CD4-positive, alpha-beta T cell treated with Interleukin-15 for 4 hours (primary cell): ENCODE measurements at regions not wholly inside any gene's neighbourhood (a gene's known extent, or its start where the extent isn't known, plus 50 kb on each side); places are given as distances from the start of the nearest gene placed in this dataset.

ENCODE experiments used
- DNase-seq: peaks from one replicate; pipeline ENCODE4 v3.0.0-alpha.2; 2020; ENCODE audit warnings: low spot score

DNA sequence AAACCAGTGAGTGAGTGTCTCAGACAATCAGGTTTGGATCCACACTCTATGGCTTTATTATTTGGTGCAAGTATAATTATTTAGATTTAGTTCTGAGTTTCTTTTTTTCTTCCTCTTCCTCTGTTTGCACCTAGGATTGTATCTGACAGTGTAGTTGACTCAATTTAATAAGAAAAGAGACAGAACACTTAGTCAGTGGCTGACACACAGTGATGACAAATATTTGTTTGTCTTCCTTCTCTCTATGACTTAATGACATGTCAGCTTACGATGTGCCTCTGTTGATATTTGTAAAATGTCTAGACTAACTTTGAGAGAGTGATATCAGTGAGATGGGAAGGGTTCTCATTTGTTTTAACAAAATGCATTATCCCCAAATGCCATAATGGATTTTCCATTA, 129.5 kb upstream of the SLC10A2 start:
- no peak for DNase-seq

GRCh38 chr13:103194871-103195270, 128.7 kb upstream of the SLC10A2 start:
- no peak for DNase-seq

DNA sequence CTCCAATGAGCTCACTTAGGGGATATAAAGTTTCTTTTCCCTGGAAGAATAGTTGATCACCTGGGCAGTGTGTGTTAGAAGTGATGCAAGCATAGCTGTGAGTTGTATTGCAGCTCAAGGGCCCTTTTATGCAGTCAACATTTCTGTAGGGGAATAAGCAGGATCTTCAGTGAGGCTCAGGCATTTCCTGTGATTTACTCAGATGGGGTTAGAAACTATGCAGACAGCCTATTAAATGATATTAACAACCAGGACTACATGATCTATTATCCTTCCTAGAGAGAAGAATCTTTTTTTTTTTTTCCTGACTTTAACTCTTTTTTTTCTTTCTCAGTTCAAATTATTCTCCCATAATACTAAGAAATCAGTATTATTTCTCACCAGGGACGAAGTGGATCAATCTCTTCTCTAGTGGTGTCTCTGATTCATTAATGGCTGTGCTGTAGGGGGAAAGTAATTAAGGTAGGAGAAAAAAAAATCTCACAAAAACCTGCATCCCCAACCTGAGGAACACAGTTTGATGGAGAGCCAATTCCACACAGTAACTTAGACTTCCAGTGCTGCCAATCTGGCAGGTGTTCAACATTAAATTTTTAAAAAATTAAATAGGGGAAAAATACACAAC, 126.4 kb upstream of the SLC10A2 start:
- DNase-seq: no peak

GRCh38 chr13:103190841-103191240, 124.6 kb upstream of the SLC10A2 start:
- no peak for DNase-seq

DNA sequence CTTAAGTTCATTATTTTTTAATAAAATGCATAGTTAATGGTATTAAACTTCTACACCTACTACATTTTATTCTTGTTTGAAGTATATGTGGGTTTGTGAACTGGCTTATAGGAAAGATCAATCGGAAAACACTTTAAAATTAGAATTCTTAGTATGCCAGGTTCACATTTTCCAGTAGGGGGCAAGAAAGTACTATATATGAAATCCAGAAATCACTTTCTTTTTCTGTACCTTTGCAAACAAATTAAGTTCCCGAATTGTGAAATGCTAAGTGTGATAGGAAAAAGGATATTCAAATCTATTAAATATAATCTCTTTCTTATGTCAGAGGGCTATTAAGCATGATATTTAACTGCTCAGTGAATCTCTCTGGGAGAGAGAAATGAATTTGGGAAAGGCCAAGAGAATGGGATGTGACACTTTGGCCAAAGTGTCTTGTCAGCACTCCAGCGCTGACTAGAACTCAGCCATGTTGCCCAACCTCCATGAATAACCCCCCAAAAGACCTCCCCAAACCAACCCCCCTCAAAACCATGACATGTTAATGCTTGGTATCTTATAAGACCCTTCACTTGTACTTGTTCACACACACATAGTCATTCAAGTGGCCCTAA, 122.6 kb upstream of the SLC10A2 start:
- no peak for DNase-seq

DNA sequence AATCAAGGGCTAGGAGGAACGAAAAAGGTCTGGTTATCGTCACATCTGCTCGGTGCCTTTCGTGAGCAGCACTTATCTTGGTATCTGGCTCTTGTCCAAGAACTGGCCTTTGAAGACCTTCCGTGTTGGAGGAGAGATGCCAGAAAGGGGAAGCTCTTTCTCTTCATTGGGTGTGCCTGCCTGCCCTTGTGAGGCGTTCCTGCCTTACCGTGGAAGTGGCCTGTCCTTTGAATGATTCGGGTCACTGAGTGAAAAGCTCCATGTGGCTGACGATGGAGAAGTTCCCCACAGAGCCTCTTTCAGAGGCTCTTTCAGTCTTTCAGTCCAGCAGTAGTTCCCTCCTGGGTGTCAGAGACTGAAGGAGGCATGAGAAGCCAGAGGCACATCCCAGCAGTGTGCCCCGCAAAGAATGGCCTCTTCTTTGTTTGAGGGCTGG, 121.5 kb upstream of the SLC10A2 start:
- DNase-seq: no peak

DNA sequence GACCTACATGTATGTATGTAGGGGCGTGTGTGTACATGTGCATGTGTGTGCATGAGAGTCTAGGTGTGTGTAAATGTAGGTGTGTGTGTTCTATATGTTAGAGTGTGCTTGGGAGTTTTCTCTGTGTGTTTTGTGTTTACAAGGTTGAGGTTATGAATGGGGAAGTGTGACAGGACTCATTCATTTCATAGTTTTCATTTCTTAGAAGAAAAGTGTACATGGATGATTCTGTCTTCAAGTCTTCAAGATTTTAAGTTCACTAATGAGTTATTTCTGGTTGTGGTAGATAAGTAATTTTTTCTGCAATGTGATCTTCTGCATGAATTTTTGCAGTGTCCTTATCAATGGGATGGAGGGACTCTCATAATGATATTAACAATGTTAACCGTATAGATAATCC, 118.2 kb upstream of the SLC10A2 start:
- no peak for DNase-seq

DNA sequence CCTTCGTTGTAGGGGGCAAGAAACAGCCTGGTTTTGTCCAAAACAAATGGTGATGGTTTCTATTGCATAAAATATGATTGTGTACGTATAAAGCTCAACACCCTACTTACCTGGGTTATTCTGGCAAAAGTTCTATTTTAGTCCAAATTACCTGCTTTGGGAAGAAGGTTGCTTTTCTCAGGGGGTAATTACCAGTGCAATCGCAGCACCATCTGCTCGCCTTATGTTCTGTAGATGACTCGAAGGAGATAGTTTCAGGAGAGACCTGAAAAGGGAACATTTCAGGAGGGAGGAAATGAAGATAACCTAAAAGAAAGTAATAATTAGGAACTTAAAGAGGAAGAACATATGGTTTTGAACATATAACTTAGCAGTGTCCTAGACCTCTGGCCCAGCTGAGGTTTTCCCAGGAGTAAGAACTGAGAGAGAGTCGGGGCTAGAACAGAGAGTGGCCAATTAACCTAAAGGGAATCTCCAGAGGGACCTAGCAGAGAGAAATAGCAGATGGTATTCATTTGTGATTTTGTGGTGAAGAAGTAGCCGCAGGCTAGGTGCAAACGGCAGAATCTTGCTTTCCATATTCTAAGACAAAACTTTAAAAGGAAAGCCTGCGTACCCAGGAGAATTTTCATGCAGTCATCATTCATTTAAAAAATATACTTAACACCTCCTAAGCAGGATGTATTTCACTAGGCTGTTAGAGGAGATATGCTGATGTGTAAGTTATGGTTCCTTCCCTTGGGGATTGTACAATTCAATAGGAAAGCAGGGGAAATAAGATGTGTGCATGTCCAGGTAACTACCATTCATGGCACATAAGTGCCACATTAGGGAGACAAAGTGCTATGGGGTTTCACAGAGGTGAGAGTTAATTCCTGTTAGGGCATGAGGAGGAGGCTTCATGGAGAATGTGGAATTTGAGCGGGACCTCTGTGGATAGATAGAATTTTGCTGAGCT, 113.0 kb upstream of the SLC10A2 start:
- no peak for DNase-seq

- no peak for DNase-seq
Observed at GRCh38 chr13:103174966-103175365, 108.7 kb upstream of the SLC10A2 start.

DNA sequence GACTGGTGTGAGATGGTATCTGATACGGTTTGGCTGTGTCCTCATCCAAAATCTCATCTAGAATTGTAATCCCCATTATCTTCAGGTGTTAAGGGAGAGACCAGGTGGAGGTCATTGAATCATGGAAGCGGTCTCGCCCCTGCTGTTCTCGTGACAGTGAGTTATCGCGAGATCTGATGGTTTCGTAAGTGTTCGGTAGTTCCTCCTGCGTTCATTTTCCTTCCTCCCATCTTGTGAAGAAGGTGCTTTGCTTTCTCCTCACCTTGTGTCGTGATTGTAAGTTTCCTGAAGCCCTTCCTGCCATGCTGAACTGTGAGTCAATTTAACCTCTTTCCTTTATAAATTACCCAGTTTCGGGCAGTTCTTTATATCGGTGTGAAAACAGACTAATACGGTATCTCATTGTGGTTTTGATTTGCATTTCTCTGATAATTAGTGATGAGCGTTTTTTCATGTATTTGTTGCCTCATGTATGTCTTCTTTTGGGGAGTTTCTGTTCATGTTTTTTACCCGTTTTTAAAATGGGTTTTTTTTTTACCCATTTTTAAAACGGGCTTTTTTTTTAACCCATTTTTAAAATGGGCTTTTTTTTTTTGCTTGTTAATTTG, 102.8 kb upstream of the SLC10A2 start:
- DNase-seq: no peak

- no peak for DNase-seq
Observed at GRCh38 chr13:103164251-103164650, 98.0 kb upstream of the SLC10A2 start.

DNA sequence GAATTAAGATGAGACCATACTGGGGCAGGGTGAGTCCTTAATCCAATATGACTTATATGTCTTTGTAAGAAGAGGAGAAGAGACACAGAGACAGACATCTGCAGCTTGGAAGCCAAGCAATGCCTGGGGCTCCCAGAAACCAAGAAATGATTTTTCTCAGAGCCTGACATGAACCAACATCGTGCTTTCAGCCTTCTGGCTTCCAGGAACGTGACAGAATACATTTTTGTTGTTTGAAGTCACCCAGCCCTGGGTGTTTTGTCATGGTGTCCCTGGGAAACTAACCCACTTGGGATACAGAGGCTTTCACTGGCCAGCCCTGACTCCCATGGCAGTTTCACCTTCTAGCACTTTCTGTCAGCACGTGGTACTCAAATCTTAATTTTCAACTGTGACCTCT, 95.3 kb upstream of the SLC10A2 start:
- no peak for DNase-seq

GRCh38 chr13:103157434-103158145, 91.4 kb upstream of the SLC10A2 start:
- no peak for DNase-seq

- no peak for DNase-seq
Observed at GRCh38 chr13:103157016-103157415, 90.8 kb upstream of the SLC10A2 start.

GRCh38 chr13:103156346-103156998, 90.3 kb upstream of the SLC10A2 start:
- no peak for DNase-seq

DNA sequence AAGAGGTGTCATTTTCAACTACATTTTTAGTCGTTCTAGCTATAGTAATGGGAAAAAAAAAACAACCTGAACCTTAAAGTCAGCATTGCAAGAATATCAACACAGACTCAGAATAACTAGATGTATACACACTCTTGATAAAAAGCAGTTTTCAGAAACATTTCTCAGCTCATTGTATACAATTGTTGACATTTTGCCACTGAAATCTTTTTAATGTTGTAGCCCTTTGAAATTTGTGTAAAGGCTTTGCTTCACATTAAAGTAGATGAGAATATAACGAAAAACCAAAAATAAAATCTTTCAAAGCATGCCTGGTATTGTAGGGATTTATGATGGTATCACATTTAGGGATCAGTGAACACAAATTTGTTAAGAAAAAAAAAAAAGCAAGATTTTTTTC, 87.2 kb upstream of the SLC10A2 start:
- DNase-seq: no peak

GRCh38 chr13:103147961-103148360, 81.7 kb upstream of the SLC10A2 start:
- DNase-seq: no peak

DNA sequence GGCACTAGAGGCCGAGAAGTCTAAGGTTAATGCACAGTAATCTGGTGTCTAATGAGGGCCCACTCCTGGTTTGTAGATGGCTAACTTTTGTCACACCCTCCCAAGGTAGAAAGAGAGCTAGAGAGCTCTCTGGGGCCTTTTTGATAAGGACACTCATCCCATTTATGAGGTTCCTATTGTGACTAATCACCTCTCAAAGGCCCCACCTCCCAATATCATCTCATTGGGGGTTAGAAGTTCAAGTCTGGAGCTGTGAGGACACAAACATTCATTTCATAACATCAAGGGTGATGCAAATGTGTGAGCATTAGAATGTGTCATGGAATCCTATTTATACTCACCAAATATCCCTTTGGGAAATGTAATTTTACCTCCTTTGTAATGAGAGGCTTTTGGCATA, 79.2 kb upstream of the SLC10A2 start:
- DNase-seq: no peak

DNA sequence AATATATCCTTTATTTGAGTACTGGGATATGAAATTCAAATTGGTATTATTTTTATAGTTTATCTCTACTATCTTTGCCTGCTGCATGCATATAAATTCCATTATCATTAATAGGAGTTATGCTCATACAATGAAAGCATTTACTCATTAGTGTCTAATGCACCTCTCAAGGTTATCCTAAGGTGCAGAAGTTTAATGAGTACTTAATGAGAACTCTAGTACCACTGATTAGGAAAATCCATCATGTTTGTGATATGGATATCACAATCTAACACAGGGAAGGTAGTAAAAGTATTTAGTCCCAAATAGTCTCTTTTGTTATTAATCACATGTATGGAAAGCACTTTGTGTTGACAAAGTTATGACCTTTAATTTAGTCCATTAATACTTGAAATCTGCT, 77.2 kb upstream of the SLC10A2 start:
- DNase-seq: no peak

GRCh38 chr13:103142151-103142550, 75.9 kb upstream of the SLC10A2 start:
- DNase-seq: no peak

DNA sequence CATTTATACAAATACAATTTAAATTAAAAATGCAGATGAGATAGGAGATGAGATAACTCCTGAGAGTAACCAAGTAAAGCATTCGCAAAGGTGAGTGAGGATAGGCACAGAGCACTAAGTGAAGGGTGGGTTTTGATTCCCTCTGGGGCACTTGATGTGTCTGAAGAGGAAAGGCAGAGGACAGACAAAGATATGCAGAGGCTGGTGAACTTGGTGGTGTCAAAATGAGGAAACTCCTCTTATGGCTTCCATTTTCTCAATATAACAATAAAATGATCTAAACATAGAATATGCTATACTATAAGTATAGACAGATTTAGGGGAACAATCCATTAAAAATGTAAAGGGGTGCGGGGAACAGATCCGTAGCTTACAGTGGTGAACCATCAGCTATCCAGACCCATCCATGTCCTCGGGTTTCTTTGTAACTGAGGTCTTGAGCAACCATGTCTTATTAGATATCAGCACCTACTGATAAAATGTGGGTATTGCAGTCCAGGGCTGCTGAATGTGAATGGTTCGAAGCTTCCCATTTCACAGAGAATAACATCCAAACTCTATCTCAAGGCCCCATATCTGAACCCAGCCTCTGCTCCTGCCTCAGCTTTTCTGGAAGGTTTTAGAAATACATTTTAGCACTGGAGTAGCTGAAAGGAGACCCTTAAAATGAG, 73.9 kb upstream of the SLC10A2 start:
- DNase-seq: no peak
